Pons (tissue), 1 donor: ENCODE measurements at regions not wholly inside any gene's neighbourhood (a gene's known extent, or its start where the extent isn't known, plus 50 kb on each side); places are given as distances from the start of the nearest gene placed in this dataset.
A peak's percentile ranks its signal among the peaks of the same experiment; 100 is the strongest.

ENCODE experiments used
- DNase-seq: peaks from one replicate; pipeline ENCODE4 v3.0.0-alpha.2; 2016; ENCODE audit warnings: low spot score

DNA sequence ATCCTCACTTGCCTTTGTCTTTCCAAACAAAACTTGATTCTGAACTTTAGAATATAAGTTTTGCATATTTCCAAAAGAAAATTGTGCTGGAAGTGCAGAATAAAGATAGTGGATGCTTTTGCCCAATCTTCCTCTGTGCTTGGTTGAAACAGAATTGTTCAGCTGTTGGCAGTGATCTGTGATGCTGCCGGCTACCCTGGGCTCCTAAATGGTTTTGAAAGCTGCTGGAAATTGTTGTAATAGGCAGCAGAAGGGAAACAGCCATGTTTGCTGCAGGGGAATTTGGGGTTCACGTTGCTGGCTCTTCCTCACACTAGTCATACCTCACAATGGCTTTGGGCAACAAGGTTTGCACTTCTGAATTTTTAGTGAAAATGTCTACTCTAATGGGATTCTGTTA is 398.0 kb downstream of the RAPGEF2 start:
- DNase-seq: no peak

DNA sequence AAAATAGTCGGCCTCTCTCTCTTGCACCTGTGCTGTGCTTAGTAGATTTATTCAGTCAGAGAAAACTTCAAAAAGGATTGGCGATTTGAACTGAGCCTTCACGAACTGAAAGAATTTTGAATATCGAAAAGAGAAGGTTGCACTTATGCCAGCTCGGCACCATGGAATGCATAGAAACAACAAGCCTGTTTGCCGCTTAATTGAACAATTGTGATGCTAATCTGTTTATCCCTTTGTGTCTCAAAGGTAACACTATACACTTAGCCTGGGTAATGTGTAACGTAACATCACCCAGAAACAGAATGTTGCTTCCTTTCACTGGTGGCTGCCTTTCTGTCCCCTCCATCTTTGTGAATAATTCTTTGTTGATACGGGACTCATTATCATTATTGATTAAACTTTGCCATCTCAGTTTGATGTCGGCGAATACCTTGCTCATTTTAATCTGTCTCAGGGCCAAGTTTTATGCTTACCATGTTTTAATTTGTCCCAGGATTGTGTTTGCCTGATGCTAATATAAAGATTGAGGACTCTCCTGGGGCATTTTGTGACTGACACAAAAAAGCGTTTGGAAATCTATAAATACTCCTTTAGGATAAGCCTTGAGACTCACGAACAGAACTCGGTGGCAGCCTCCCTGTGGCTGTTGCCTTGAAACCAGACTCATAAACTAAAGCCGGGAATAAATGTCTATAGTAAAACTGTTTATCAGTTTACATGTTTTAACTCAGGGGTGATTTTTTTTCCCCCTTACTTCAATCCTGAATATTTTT is 400.5 kb downstream of the RAPGEF2 start:
- no peak for DNase-seq

DNA sequence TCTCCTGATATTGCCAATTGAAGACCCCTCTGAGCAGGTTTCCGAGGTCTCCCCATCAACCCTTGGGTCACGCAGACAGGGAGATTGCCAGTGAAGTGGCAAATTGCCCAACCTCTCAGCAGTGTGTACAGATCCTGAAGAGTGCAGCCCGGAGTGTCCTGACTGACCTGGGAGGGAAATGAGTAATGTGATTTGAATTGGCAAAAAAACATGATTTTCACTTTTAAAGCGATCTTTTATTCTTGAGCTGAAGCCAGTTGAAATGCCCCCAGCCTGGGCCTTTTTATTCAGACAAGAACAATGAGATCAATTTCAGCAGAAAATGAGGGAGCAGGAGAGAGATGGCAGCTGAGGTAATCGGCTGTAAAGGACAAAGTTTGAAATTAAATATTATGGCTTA is 401.8 kb downstream of the RAPGEF2 start:
- DNase-seq: no peak

DNA sequence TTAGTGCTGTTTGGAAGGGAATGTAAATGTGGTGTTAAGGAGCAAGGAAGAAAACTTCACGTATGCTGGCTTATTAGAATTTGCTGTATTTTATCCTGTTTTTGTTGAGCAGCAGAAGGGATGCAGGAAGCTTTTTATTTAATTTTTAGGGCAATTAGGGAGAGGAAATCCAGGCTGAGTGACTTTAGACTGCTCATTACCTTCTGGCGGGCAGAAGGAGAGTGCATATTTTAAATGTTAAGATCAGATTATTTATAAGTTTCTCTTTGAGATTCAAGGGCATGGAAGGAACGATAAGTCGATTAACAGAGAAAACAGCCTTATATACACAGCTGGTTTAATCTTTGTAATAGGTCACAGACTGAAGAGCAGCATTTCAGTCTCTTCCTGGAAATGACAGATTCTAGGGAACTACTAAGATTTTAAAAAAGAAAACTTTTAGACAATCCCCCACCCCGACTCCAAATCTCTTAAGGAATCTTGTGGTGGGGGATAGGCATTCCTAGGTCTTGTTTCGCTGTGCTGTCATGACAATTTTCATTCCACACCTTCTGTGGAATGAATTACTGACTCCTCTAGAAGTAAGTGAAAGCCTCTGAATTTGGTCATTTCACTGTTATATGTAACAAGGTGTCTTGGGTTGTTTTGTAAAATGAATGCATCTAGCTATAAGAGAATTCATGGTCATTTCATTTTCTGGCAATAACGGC is 402.5 kb downstream of the RAPGEF2 start:
- no peak for DNase-seq

DNA sequence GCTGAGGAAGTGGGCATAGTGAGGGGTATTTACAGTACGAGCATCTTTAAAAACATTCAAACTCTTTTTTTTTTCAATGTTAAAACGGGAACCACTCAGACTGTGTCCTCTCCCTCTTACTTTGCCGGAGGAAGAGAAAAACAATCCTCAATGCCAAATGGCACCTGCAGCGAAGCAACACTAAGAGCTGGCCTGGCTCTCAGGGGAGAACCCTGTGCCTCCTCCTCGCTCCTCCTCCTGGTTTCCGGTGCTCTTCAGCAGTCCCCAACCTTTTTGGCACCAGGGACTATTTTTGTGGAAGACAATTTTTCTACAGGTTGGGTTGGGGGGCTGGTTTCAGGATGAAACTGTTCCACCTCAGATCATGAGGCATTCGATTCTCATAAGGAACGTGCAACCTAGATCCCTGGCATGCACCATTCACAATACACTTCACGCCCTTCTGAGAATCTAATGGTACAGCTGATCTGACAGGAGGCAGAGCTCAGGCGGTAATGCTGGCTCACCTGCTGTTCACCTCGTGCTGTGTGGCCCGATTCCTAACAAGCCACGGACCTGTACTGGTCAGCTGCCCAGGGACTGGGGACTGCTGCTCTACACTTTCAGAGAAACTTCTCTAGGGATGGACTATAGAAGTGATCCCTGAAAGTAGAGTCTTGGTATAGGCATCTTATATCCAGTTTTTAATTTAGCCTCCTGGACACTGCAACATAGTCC is 404.1 kb downstream of the RAPGEF2 start:
- no peak for DNase-seq

DNA sequence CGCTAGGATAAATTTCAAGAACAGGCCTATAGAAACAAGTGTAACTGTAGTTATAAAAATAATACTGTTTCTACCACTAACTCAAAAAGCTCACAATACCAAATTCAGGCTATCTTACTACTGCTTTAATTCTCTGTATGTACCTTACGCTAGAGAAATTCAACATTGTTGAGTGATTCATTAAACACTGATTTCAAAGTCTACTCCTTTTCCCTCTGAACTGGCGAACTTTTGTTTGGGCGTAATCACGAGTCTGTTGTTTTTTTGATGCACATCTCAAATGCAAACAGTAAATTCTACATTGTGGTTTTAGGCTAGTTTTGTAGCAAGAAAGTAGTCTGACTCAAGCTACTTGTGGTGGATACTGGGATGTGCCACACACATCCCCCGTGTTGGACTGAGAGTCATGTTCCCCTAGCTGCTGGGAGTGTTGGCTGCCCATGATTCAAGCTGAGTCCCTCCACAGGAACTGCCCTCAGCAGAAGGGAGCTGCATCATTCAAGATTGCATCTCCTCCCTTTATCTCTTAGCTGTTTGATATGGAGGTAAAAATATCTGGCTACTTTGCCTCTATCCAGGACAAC is 406.1 kb downstream of the RAPGEF2 start:
- DNase-seq: no peak

DNA sequence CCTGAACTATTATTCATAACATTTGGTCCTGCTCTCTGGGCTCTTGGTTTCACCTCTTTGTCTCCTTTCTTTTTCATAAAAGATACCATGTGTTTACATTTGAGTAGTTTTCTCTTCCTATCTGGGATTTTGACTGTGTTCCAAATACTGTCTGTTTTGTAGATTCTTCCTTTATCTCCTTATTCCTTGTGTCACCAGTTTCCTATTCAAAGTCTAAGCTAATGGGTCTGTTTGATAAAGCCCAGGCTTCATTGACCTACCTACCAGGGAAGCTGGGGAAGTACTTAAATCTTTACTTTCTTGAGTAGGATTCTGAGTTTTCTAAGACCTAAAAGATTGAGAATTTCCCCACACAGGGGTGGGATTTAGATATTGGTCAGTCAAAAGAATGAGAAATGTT is 409.5 kb downstream of the RAPGEF2 start:
- no peak for DNase-seq

DNA sequence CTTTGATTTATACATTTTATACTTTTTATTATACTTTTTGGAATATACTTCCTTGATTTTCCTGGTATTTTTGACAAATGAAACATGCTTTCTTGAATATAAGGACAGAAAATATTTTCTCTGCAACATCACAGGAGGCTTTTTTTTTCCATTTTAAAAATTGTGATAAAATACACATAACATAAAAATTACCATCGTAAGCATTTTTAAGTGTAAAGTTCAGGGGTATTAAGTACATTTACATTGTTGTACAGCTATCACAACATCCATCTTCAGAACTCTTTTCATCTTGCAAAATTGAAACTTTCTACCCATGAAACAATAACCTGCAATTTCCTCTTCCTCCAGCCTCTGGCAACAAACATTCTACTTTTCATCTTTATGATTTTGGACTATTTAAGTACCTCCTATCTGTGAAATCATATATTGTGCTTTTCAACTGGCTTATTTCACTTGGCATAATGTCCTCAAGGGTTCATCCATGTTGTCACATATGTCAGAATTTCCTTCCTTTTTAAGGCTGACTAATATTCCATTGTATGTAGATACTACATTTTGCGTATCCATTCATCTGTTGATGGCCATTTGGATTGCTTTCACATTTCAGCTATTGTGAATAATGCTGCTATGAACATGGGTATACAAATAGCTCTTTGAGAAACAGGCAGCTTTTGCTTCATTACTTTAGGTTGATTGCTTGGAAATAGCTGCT is 412.6 kb downstream of the RAPGEF2 start:
- DNase-seq: no peak

DNA sequence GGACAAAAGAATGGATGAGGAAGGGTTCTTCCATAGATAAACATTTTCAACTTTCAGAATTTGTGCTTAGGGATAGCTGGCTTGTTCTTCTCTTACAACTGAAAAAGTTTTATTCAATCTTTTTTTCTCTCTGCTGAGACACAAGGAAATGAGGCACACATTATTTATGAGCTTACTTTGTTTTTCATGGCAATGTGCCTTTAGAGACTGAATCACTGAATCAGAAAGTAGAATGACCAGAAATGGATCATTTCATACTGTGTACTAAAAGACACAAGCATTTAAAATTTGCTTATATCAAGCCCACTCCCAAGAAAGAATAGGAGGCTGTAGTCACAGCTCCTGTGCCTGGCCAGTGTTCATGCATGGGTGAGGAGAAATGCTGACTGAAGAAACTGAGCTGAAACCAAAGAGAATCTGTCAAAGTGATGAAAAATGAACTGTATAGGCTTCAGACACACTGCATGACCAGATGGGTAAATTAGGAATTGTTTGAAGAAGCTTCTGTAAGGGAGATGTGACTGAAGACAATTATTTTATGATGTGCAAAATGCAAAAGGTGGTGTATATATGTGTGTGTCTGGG is 413.8 kb downstream of the RAPGEF2 start:
- no peak for DNase-seq

DNA sequence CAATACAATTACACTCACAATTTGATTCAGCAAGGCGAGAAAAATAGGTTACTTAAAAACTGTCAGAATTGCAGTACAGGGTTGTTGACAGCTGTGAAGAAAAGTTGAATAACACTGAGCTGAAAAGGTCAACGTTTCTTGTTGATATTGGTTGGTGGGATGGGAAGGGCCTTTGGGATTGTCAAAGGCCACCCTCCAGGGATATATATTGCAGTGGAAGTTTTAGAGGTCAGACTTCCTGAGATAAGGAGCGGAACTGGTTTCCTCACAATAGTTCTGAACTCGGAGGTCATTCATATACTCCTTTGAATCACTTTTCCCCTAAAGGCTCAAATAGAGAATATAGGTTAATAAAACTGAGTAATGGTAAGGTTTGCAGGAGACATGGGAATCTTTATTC is 417.2 kb downstream of the RAPGEF2 start:
- no peak for DNase-seq

DNA sequence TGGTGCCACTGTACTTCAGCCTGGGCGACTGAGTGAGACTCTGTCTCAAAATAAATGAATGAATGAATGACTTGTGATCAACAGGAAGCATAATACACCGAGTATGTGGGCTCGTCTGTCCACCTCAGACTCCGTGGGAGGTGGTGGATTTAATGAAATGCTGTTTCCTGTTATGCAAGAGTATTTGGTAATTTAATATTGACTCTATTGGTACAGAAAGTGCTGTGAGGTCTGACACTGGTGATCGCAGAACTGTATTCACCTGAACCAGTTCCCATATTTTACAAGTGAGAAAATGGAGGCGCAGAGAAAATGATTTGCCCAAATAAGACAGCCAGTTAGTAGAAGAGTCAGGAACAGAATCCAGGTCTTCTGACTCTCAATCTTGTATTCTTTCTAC is 423.3 kb downstream of the RAPGEF2 start:
- no peak for DNase-seq

DNA sequence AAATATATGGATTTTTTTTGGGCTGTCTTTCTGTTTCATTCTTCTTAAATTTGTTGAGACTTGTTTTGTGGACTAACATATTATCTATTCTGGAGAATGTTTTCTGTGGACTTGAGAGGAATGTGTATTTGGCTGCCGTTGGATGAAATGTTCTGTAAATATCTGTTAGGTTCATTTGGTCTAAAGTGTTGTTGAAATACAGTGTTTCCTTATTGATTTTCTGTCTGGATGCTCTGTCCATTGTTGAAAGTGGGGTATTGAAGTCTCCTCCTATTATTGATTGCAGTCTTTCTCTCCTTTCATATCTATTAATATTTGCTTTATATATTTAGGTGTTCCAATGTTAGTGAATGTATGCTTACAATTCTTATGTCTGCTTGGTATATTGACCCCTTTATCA is 431.8 kb downstream of the RAPGEF2 start:
- DNase-seq: no peak

DNA sequence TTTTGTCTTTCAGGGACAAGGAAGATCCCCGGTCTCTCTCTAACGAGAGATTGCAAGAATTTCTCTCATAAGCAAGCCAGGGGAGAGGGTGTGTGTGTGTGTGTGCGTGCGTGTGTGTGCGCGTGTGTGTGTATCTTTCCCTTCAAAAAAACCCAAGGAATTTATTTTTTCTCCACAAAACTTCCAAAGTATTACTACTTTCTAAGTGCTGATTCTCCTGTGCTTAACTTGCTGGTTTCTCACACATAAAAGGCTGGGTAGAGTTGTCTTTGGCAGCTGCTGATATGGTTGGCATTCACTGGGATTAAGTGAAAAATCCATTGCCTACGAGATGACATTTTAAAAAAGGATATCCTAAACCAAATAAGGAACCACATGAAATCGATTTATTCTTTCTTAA is 435.7 kb downstream of the RAPGEF2 start:
- no peak for DNase-seq

DNA sequence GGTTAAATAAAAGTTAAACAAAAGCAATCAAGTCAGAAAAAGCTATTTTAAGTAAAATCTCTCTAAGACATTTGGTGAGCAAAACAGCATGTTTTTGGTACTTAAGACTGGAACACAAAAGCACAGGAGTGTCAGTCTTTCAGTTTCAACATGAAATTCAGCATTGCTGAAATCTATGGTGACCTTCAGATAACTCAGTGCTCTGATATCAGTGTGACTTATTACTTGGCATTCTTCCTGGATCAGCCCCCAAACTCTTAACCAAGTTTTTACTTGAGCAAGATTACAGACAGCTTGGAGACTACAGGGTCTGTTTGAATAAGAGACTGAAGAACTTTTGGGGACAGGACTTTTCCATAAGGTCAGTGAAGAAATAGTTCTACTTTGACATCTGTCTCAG is 437.2 kb downstream of the RAPGEF2 start:
- no peak for DNase-seq

DNA sequence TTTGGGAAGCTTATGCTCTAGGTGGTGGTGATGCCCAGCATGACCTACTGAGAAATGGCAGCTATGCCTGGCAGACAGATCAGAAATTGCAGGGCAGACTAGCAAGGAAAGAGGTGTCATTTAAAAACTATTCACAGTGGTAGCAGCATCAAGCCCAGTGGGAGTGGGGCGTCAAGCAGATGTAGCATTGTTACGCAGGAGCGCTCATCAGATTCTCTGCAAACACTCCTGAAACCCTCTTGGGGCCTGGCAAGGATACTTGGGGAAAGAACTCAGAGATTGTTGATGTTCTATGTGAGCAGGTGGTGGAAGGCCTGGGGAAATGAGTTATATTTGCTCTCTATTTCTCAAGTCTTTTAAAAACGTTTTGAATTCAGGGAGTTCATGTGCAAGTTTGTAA is 437.6 kb downstream of the RAPGEF2 start:
- no peak for DNase-seq

DNA sequence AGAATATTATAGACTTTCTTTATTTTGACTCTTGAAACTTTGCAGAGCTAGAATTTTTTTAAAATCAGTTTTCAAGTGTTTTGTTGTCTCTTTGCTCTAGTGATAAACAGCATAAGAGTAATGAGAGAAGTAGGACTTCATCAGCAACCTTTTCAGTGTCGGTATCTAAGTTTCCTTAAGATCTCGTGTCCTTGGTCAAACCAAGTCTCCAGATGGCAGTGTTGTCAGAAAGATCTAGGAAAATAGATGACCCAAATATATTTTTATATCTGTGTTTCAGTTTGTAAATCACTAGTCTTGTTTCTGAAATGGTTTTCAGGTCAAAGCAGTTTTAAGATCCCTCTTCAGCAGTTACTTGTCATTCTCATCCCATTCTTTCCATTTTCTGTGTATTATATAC is 438.3 kb downstream of the RAPGEF2 start:
- DNase-seq: no peak

DNA sequence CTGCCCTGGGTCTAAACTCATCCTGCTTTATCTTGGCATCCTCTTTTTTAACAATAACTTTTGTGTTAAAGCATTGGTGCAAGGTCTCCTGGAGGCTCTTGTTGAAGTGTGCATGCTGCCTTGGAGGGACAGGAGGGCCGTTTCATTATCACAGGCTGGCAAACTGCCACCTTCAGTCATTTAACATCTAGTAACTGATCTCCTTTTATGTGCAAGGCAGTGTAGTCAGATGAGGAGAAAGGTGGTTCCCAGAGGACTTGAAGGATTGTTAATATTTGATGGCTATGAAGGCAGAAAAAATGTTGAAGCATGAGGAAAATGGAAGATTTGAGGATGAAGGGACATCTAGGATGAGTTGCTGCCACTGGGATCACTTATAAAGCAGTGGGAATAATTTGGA is 439.4 kb downstream of the RAPGEF2 start:
- DNase-seq: no peak

DNA sequence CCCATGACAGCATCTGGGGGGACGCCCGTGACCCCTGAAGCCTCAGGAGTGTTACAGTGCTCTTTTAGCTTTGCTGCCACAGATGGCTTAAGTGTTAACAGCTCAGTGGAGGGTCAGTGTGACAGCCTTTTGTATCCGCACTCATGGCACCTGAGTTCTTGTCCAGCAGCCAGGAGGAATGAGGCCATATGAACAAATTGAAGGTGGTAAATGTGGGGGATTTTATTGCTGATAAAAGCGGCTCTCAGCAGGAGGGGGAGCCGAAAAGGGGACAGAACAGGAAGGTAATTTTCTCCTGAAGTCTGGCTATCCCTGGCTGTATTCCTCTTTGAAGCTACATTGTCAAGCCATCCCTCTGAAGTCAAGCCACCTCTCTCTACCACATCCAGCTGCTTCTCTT is 441.0 kb downstream of the RAPGEF2 start:
- no peak for DNase-seq

DNA sequence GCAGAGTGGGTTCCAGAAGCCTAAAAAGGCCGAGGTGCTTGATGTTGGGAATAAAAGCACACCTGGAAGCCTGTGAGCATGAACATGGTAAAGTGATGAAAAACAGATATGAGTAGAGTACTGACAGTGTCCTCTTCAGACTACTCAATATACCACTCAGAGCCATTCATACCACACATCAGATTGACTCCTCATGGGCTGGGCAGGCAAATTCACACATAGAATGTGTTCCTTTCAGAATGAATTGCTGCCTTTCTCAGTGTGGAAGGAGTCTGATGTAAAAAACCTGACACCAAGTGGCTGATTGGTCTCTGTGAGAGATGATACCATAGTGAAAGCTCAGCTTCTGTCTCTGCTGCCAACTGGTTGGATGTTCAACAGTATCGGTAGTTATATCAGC is 442.7 kb downstream of the RAPGEF2 start:
- no peak for DNase-seq

DNA sequence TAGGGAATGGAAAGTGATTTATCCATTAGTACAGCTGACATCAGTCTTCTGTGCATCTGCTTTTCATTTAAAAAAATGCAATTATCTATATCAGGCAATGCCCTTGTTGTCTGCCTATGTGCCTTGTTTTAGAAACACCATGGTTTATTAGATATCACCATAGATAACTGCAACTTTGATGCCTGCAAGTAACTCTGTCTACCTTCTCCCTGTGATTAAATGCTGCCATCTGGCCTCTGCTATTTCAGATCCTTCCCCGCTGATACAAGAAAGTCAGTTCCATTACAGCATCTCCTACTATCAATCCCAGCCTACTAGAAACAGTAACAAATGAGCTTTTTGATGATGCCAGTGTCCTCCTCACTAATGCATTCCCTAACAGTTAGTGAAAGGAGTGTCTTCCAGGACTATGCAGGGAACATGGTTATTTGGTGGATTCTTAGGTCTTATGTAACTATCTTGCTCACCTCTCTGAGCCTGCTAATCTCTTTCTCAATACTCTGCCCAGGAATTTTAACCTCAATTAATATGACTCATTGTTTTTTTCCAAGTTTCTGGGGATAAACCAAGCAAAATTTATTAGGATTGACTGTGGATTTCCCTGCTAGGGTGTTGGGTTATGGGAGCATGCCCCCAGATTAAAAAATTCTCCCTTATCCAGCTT is 444.9 kb downstream of the RAPGEF2 start:
- peak; percentile 15 for DNase-seq

DNA sequence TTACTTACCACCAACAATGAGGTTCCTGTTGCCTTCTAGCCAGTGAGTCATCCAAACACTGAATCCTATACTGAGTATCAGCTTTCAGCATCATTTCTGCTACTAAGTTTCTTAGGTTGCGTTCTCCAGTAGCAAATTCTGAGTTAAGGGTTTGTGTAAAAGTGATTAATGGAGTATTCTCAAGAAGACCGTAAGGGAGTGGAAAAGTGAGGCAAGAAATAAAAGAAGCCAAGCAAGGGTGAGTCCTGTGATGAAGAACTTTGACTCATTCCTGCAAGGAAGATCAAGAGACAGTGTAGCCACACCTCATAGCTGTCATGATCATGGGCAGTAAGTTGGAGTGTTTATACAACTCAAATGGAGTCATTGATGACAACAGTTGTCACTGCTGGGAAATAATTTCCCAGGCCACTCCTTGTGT is 446.2 kb downstream of the RAPGEF2 start:
- no peak for DNase-seq
